Loucy (cell line): ENCODE measurements at regions not wholly inside any gene's neighbourhood (a gene's known extent, or its start where the extent isn't known, plus 50 kb on each side); places are given as distances from the start of the nearest gene placed in this dataset.

Source experiments
- EZH2phosphoT487 ChIP-seq: fragments of 200-600 bp; IDR thresholded peaks from 2 replicates; pipeline ENCODE4 v1.6.1; 2018; ENCODE audit warnings: antibody characterized with exemption, mild to moderate bottlenecking, moderate library complexity, borderline replicate concordance
- TF ChIP-seq, protein P1 (sequence below): fragments of 200-600 bp; sonication (generic); conservative IDR thresholded peaks from 2 replicates; pipeline ENCODE4 v1.5.1; 2014; ENCODE audit warnings: mild to moderate bottlenecking, antibody characterized with exemption, low read length

DNA sequence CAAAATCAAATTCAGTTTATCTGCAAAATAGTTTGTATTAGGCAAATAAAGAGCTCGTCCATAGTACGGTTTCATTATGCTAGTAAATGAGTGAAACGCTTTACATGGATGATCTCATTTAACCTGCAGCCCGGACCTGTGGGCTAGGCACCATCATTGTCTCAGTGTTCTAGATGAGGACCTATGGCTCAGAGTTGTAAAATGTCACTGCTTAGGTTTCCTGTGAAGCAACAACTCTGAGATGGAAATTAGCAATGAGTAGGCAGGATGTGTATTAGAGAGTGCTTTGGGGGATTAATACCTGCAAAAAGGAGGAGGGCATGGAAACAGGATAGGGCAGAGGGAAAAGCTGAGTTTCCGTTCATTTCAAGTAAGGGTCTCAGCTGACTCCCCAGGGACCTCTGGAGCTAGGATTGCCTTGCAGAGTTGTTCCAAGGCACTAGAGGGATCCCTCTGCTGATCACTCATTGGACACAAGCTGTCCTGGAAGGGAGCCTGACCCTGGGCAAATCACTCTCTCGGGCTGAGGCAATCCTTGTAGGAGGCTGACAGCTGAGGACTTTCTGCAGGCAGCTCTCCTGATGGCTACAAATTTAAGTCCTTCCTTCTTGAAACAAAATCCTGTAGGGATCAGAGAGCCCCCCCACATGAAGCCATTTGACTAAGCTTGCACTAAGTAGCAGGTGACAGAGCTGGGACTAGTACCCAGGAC, 58.8 kb upstream of the SIX2 start:
- TF ChIP-seq, protein P1, sequence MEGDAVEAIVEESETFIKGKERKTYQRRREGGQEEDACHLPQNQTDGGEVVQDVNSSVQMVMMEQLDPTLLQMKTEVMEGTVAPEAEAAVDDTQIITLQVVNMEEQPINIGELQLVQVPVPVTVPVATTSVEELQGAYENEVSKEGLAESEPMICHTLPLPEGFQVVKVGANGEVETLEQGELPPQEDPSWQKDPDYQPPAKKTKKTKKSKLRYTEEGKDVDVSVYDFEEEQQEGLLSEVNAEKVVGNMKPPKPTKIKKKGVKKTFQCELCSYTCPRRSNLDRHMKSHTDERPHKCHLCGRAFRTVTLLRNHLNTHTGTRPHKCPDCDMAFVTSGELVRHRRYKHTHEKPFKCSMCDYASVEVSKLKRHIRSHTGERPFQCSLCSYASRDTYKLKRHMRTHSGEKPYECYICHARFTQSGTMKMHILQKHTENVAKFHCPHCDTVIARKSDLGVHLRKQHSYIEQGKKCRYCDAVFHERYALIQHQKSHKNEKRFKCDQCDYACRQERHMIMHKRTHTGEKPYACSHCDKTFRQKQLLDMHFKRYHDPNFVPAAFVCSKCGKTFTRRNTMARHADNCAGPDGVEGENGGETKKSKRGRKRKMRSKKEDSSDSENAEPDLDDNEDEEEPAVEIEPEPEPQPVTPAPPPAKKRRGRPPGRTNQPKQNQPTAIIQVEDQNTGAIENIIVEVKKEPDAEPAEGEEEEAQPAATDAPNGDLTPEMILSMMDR, result no peak
- TF ChIP-seq EZH2phosphoT487, result no peak
